ENCODE measurements at regions not wholly inside any gene's neighbourhood (a gene's known extent, or its start where the extent isn't known, plus 50 kb on each side); places are given as distances from the start of the nearest gene placed in this dataset.

DNA sequence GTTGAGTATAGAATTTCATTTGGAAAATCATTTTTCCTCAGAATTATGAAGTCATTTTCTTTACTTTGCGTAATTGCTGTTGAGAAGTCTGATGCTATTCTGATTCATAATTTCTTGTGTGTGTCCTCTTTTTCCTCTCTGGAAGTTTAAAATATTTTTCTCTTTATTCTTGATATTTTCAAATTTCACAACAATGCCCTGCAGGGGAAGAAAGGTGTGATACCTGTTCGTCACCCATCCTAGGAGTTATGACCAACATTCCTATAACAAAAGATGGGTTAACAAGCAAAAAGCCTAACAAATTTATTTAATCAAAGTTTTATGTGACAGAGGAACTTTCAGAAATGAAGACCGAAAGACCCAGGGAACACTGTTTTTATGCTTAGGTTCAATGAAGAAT, 171.5 kb upstream of the AKIRIN2 start:
- TF ChIP-seq POLR2A (IDR thresholded peaks at IDR 0.05), result no peak
- TF ChIP-seq, protein P1, sequence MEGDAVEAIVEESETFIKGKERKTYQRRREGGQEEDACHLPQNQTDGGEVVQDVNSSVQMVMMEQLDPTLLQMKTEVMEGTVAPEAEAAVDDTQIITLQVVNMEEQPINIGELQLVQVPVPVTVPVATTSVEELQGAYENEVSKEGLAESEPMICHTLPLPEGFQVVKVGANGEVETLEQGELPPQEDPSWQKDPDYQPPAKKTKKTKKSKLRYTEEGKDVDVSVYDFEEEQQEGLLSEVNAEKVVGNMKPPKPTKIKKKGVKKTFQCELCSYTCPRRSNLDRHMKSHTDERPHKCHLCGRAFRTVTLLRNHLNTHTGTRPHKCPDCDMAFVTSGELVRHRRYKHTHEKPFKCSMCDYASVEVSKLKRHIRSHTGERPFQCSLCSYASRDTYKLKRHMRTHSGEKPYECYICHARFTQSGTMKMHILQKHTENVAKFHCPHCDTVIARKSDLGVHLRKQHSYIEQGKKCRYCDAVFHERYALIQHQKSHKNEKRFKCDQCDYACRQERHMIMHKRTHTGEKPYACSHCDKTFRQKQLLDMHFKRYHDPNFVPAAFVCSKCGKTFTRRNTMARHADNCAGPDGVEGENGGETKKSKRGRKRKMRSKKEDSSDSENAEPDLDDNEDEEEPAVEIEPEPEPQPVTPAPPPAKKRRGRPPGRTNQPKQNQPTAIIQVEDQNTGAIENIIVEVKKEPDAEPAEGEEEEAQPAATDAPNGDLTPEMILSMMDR (IDR thresholded peaks at IDR 0.05), result no peak

Measured in thyroid gland (tissue), 4 donors.